Hepatocyte (in vitro differentiated cells): ENCODE measurements at regions not wholly inside any gene's neighbourhood (a gene's known extent, or its start where the extent isn't known, plus 50 kb on each side); places are given as distances from the start of the nearest gene placed in this dataset.

Experiments
- EZH2 ChIP-seq: fragments of 200-600 bp; sonication (generic); IDR thresholded peaks from 2 replicates; pipeline ENCODE4 v1.6.1; 2016; ENCODE audit warnings: antibody characterized with exemption, mild to moderate bottlenecking, borderline replicate concordance
- EZH2phosphoT487 ChIP-seq: fragments of 200-600 bp; sonication (generic); IDR thresholded peaks from one replicate; pipeline ENCODE4 v1.6.1; 2018; ENCODE audit warnings: antibody characterized with exemption, mild to moderate bottlenecking, low read depth, moderate library complexity; ENCODE audit not compliant: unreplicated experiment, severe bottlenecking
- TF ChIP-seq, protein P1 (sequence below): fragments of 200-600 bp; sonication (generic); IDR thresholded peaks from 2 replicates; pipeline ENCODE4 v1.5.1; 2016; ENCODE audit warnings: antibody characterized with exemption, mild to moderate bottlenecking; ENCODE audit not compliant: poor library complexity

DNA sequence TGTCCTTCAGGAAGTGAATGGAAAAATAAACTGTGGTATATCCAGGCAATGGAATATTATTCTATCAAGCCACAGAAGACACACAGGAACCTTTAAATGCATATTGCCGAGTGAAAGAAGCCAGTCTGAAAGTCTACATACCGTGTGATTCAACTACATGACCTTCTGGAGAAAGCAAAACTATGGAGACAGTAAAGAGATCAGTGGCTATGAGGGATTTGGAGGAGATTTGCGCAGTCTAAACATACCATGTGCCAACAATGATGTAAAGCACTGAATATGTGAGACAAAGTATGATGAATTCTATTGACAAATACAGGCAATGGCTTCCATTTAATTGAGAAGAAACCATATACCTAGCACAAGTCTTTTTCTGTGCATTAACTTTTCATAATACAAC, 518.3 kb upstream of the ZNF337 start:
- TF ChIP-seq, protein P1, sequence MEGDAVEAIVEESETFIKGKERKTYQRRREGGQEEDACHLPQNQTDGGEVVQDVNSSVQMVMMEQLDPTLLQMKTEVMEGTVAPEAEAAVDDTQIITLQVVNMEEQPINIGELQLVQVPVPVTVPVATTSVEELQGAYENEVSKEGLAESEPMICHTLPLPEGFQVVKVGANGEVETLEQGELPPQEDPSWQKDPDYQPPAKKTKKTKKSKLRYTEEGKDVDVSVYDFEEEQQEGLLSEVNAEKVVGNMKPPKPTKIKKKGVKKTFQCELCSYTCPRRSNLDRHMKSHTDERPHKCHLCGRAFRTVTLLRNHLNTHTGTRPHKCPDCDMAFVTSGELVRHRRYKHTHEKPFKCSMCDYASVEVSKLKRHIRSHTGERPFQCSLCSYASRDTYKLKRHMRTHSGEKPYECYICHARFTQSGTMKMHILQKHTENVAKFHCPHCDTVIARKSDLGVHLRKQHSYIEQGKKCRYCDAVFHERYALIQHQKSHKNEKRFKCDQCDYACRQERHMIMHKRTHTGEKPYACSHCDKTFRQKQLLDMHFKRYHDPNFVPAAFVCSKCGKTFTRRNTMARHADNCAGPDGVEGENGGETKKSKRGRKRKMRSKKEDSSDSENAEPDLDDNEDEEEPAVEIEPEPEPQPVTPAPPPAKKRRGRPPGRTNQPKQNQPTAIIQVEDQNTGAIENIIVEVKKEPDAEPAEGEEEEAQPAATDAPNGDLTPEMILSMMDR, result no peak
- no peak for TF ChIP-seq EZH2phosphoT487
- no peak for TF ChIP-seq EZH2
